Nephron progenitor cell (in vitro differentiated cells): ENCODE measurements at regions not wholly inside any gene's neighbourhood (a gene's known extent, or its start where the extent isn't known, plus 50 kb on each side); places are given as distances from the start of the nearest gene placed in this dataset.

Source experiments
- DNase-seq: peaks from one replicate; pipeline ENCODE4 v3.0.0; 2021
- H3K27ac Mint-ChIP-seq: 2 replicates; pipeline ENCODE4 v1.8.0; 2021; ENCODE audit warnings: mild to moderate bottlenecking, moderate library complexity, mixed read lengths
- H3K27me3 Mint-ChIP-seq: 2 replicates; pipeline ENCODE4 v1.8.0; 2021; ENCODE audit warnings: mild to moderate bottlenecking, low read depth, mixed read lengths; ENCODE audit not compliant: poor library complexity
- H3K36me3 Mint-ChIP-seq: 2 replicates; pipeline ENCODE4 v1.8.0; 2021; ENCODE audit warnings: low read depth, mixed read lengths
- H3K4me1 Mint-ChIP-seq: 2 replicates; pipeline ENCODE4 v1.8.0; 2021; ENCODE audit warnings: mixed read lengths
- H3K4me3 Mint-ChIP-seq: 2 replicates; pipeline ENCODE4 v1.8.0; 2021; ENCODE audit warnings: mild to moderate bottlenecking, moderate library complexity, mixed read lengths
- H3K9me3 Mint-ChIP-seq: 2 replicates; pipeline ENCODE4 v1.8.0; 2021; ENCODE audit warnings: mild to moderate bottlenecking, moderate library complexity, mixed read lengths
- CTCF ChIP-seq: fragments of 200-600 bp; sonication (generic); IDR thresholded peaks from 2 replicates; pipeline ENCODE4 v1.5.0; 2021; ENCODE audit warnings: antibody characterized with exemption

- DNase-seq = no peak
- Mint-ChIP-seq H3K4me1 (peaks cover 30% of the 10 kb centered on the region), H3K27me3 (peaks cover 50% of the 10 kb centered on the region), H3K9me3 (peaks cover 25% of the 10 kb centered on the region), H3K27ac (no peak overlapping the region), H3K4me3 (no peak overlapping the region), H3K36me3 (no peaks in the 10 kb centered on the region)
- TF ChIP-seq CTCF = no peak
Measured at GRCh38 chr9:96183751-96184150, 118.2 kb downstream of the HSD17B3 start.

GRCh38 chr9:96178153-96178552 is 123.8 kb downstream of the HSD17B3 start:
- no peaks in the 10 kb centered on the region for H3K9me3 Mint-ChIP-seq
- H3K4me3 Mint-ChIP-seq = no peak overlapping the region
- H3K27me3 Mint-ChIP-seq = peaks cover 37% of the 10 kb centered on the region
- no peak for DNase-seq
- no peaks in the 10 kb centered on the region for H3K36me3 Mint-ChIP-seq
- TF ChIP-seq CTCF = no peak
- peaks cover 17% of the 10 kb centered on the region for H3K4me1 Mint-ChIP-seq
- H3K27ac Mint-ChIP-seq = no peak overlapping the region

GRCh38 chr9:96177719-96178028 is 124.3 kb downstream of the HSD17B3 start:
- Mint-ChIP-seq H3K4me1 (peaks cover 17% of the 10 kb centered on the region), H3K36me3 (no peaks in the 10 kb centered on the region), H3K4me3 (no peak overlapping the region), H3K27me3 (peaks cover 32% of the 10 kb centered on the region), H3K9me3 (no peaks in the 10 kb centered on the region), H3K27ac (no peak overlapping the region)
- no peak for DNase-seq
- TF ChIP-seq CTCF = no peak

- Mint-ChIP-seq H3K4me3 (no peak overlapping the region), H3K27me3 (peaks cover 31% of the 10 kb centered on the region), H3K4me1 (peaks cover 17% of the 10 kb centered on the region), H3K9me3 (no peaks in the 10 kb centered on the region), H3K36me3 (no peaks in the 10 kb centered on the region), H3K27ac (no peak overlapping the region)
- peak; percentile 23 for DNase-seq
- no peak for TF ChIP-seq CTCF
Measured at GRCh38 chr9:96177005-96177718, 124.8 kb downstream of the HSD17B3 start.

- H3K36me3 Mint-ChIP-seq = no peaks in the 10 kb centered on the region
- no peaks in the 10 kb centered on the region for H3K9me3 Mint-ChIP-seq
- no peak overlapping the region for H3K4me3 Mint-ChIP-seq
- no peak overlapping the region for H3K27ac Mint-ChIP-seq
- H3K27me3 Mint-ChIP-seq = peaks cover 42% of the 10 kb centered on the region
- H3K4me1 Mint-ChIP-seq = peaks cover 17% of the 10 kb centered on the region
- TF ChIP-seq CTCF = no peak
- DNase-seq = no peak
Measured at GRCh38 chr9:96175796-96176195, 126.2 kb downstream of the HSD17B3 start.

GRCh38 chr9:96175001-96175400 is 127.0 kb downstream of the HSD17B3 start:
- peaks cover 45% of the 10 kb centered on the region for H3K27me3 Mint-ChIP-seq
- H3K36me3 Mint-ChIP-seq = no peaks in the 10 kb centered on the region
- no peak overlapping the region for H3K4me3 Mint-ChIP-seq
- no peak for TF ChIP-seq CTCF
- peaks cover 25% of the 10 kb centered on the region for H3K4me1 Mint-ChIP-seq
- H3K9me3 Mint-ChIP-seq = no peaks in the 10 kb centered on the region
- no peak overlapping the region for H3K27ac Mint-ChIP-seq
- no peak for DNase-seq
